ENCODE measurements at regions not wholly inside any gene's neighbourhood (a gene's known extent, or its start where the extent isn't known, plus 50 kb on each side); places are given as distances from the start of the nearest gene placed in this dataset.

- no peak for TF ChIP-seq POLR2AphosphoS5 (IDR thresholded peaks at IDR 0.05; ENCODE audit: low read depth, low read length)
- TF ChIP-seq POLR2A (IDR thresholded peaks at IDR 0.05; ENCODE audit: low read depth, low read length), result no peak
- no peak for TF ChIP-seq TAF1 (IDR thresholded peaks at IDR 0.05; ENCODE audit: borderline replicate concordance, low read depth, low read length)
These were observed 160.4 kb downstream of the KCNJ2 start for GRCh38 chr17:70329721-70330120.
